ENCODE measurements at regions not wholly inside any gene's neighbourhood (a gene's known extent, or its start where the extent isn't known, plus 50 kb on each side); places are given as distances from the start of the nearest gene placed in this dataset.

GRCh38 chr3:1960506-1960905, 138.2 kb upstream of the CNTN4 start:
- no peak for TF ChIP-seq CTCF (IDR thresholded peaks at IDR 0.05; ENCODE audit: insufficient read depth, low read length)
- no peak for DNase-seq (ENCODE audit: low read depth)
- H3K4me3 ChIP-seq (ENCODE audit: low read depth, low read length), result no peak overlapping the region

GRCh38 chr3:1962396-1963088, 136.1 kb upstream of the CNTN4 start:
- no peak overlapping the region for H3K4me3 ChIP-seq (ENCODE audit: low read depth, low read length)
- DNase-seq (ENCODE audit: low read depth), result no peak
- TF ChIP-seq CTCF (IDR thresholded peaks at IDR 0.05; ENCODE audit: insufficient read depth, low read length), result no peak

GRCh38 chr3:1963896-1964295, 134.8 kb upstream of the CNTN4 start:
- no peak for TF ChIP-seq CTCF (IDR thresholded peaks at IDR 0.05; ENCODE audit: insufficient read depth, low read length)
- H3K4me3 ChIP-seq (ENCODE audit: low read depth, low read length), result no peak overlapping the region
- DNase-seq (ENCODE audit: low read depth), result no peak

- no peak overlapping the region for H3K4me3 ChIP-seq (ENCODE audit: low read depth, low read length)
- no peak for TF ChIP-seq CTCF (IDR thresholded peaks at IDR 0.05; ENCODE audit: insufficient read depth, low read length)
- no peak for DNase-seq (ENCODE audit: low read depth)
These were observed 131.1 kb upstream of the CNTN4 start for GRCh38 chr3:1967525-1967924.

GRCh38 chr3:1969281-1969680, 129.4 kb upstream of the CNTN4 start:
- no peak overlapping the region for H3K4me3 ChIP-seq (ENCODE audit: low read depth, low read length)
- TF ChIP-seq CTCF (IDR thresholded peaks at IDR 0.05; ENCODE audit: insufficient read depth, low read length), result no peak
- no peak for DNase-seq (ENCODE audit: low read depth)

GRCh38 chr3:1971780-1972179, 126.9 kb upstream of the CNTN4 start:
- peak; percentile 16 for DNase-seq (ENCODE audit: low read depth)
- no peak overlapping the region for H3K4me3 ChIP-seq (ENCODE audit: low read depth, low read length)
- no peak for TF ChIP-seq CTCF (IDR thresholded peaks at IDR 0.05; ENCODE audit: insufficient read depth, low read length)
